T-cell (primary cell): ENCODE measurements at regions not wholly inside any gene's neighbourhood (a gene's known extent, or its start where the extent isn't known, plus 50 kb on each side); places are given as distances from the start of the nearest gene placed in this dataset.

Source experiments
- ATAC-seq, 4 experiments: fragments of 200-7000 bp in 3 of 4; fragments of 150-1000 bp in 1 of 4; cut with Tn5 transposase; replicated peaks in 1 of 4; 1 replicate in 3 of 4; 2 replicates in 1 of 4; pipeline ENCODE4 v1.10.0; 2021; ENCODE audit warnings: moderate library complexity in 3 of 4, mild to moderate bottlenecking in 2 of 4, moderate number of reproducible peaks in 1 of 4
- CTCF ChIA-PET, 2 donors: fragments of 300-600 bp; sonication (Branson Sonifier 250); formaldehyde crosslinking; loops; one replicate each; lab custom pipeline; 2022; ENCODE audit warnings: antibody characterized with exemption in 2 of 2; lab: Charles Lee
- POLR2A ChIA-PET, 2 donors: fragments of 300-600 bp; sonication (Branson Sonifier 250); formaldehyde crosslinking; loops; one replicate each; lab custom pipeline; 2022; ENCODE audit warnings: antibody characterized with exemption in 2 of 2; lab: Charles Lee
- DNase-seq, 35 experiments: peaks; one replicate each; pipeline versions ENCODE4 v3.0.0 to v3.0.0-alpha.2; 2013 to 2023
- H3K27ac ChIP-seq: one replicate; pipeline ENCODE4 v1.5.1; 2013; ENCODE audit warnings: low read length
- H3K27me3 ChIP-seq, 2 experiments: replicated peaks in 1 of 2; 1 replicate in 1 of 2; 2 replicates in 1 of 2; pipeline versions ENCODE4 v1.6.1 to v1.7.0; 2013; ENCODE audit warnings: low read length in 1 of 2, mixed read lengths in 1 of 2; ENCODE audit not compliant: control insufficient read depth in 2 of 2, insufficient read depth in 2 of 2; ENCODE audit errors: extremely low read depth in 1 of 2
- H3K36me3 ChIP-seq, 2 donors: 1 replicate in 1 of 2; 2 replicates in 1 of 2; pipeline versions ENCODE4 v1.6.1 to v1.7.0; 2013; ENCODE audit warnings: low read length in 1 of 2; ENCODE audit not compliant: control insufficient read depth in 2 of 2, insufficient read depth in 1 of 2; ENCODE audit errors: extremely low read depth in 1 of 2
- H3K4me1 ChIP-seq, 2 experiments: 1 replicate in 1 of 2; 2 replicates in 1 of 2; pipeline versions ENCODE4 v1.6.1 to v1.7.0; 2013; ENCODE audit warnings: low read length in 2 of 2, mixed read lengths in 1 of 2; ENCODE audit not compliant: insufficient read depth in 2 of 2, control insufficient read depth in 1 of 2; ENCODE audit errors: extremely low read depth in 1 of 2
- H3K4me3 ChIP-seq, 2 donors: 1 replicate in 1 of 2; 2 replicates in 1 of 2; pipeline versions ENCODE4 v1.5.1 to v1.7.0; 2013; ENCODE audit warnings: mild to moderate bottlenecking in 2 of 2, low read length in 1 of 2, moderate library complexity in 1 of 2; ENCODE audit not compliant: control insufficient read depth in 1 of 2; ENCODE audit errors: extremely low read depth in 1 of 2
- H3K9me3 ChIP-seq: 2 replicates; pipeline ENCODE4 v1.7.0; 2013
- H3K27ac Mint-ChIP-seq, 2 donors: one replicate each; pipeline ENCODE4 v1.8.0; 2020 to 2021; ENCODE audit warnings: mild to moderate bottlenecking in 2 of 2, mixed read lengths in 2 of 2
- H3K27me3 Mint-ChIP-seq, 2 donors: one replicate each; pipeline ENCODE4 v1.8.0; 2021 to 2022; ENCODE audit warnings: mixed read lengths in 2 of 2
- H3K36me3 Mint-ChIP-seq: one replicate; pipeline ENCODE4 v1.8.0; 2021; ENCODE audit warnings: mixed read lengths
- H3K4me1 Mint-ChIP-seq, 3 donors: one replicate each; pipeline ENCODE4 v1.8.0; 2020 to 2022; ENCODE audit warnings: mixed read lengths in 3 of 3, mild to moderate bottlenecking in 1 of 3
- H3K4me3 Mint-ChIP-seq, 3 donors: one replicate each; pipeline ENCODE4 v1.8.0; 2020 to 2022; ENCODE audit warnings: mild to moderate bottlenecking in 3 of 3, mixed read lengths in 3 of 3, moderate library complexity in 3 of 3
- H3K9me3 Mint-ChIP-seq, 3 donors: one replicate each; pipeline ENCODE4 v1.8.0; 2020 to 2022; ENCODE audit warnings: mixed read lengths in 3 of 3
- WGBS: methylation state at CpG from one replicate; pipeline ENCODE4 v1.1.5; 2013; ENCODE audit warnings: missing lambda C conversion rate; ENCODE audit not compliant: insufficient coverage; 5-methylcytosine and 5-hydroxymethylcytosine counted together

GRCh38 chr6:148138573-148138972, 204.1 kb upstream of the SASH1 start:
- no peak overlapping the region for H3K4me3 Mint-ChIP-seq
- POLR2A ChIA-PET: no interaction called here
- CTCF ChIA-PET: no interaction called here
- Histone ChIP-seq H3K4me3 (no peak overlapping the region), H3K27ac (no peak overlapping the region), H3K36me3 (no peaks in the 10 kb centered on the region), H3K9me3 (no peaks in the 10 kb centered on the region), H3K27me3 (peaks cover 0 to 8% of the 10 kb centered on the region in 2 experiments), H3K4me1 (no peaks in the 10 kb centered on the region)
- peaks cover 6 to 9% of the 10 kb centered on the region in 2 donors for H3K27me3 Mint-ChIP-seq
- H3K36me3 Mint-ChIP-seq: no peaks in the 10 kb centered on the region
- WGBS: no CpG with 5 or more reads among the region's 1 CpG
- peaks cover 0 to 7% (median 0%) of the 10 kb centered on the region in 3 donors for H3K4me1 Mint-ChIP-seq
- ATAC-seq (no peak), DNase-seq (no peak)
- H3K27ac Mint-ChIP-seq: no peak overlapping the region
- peaks cover 0 to 5% (median 0%) of the 10 kb centered on the region in 3 donors for H3K9me3 Mint-ChIP-seq

GRCh38 chr6:148140772-148141557, 201.7 kb upstream of the SASH1 start:
- WGBS: no CpG with 5 or more reads among the region's 5 CpGs
- Histone ChIP-seq H3K9me3 (no peaks in the 10 kb centered on the region), H3K4me3 (no peak overlapping the region), H3K36me3 (no peaks in the 10 kb centered on the region), H3K27ac (no peak overlapping the region), H3K27me3 (peaks cover 0 to 5% of the 10 kb centered on the region in 2 experiments), H3K4me1 (peaks cover 0 to 2% of the 10 kb centered on the region in 2 experiments)
- no peaks in the 10 kb centered on the region for H3K36me3 Mint-ChIP-seq
- ChIA-PET CTCF (interaction anchor here in 1 of 2 donors (0.6 kb wide), 1 partner anchor 1262 kb away, joined by 5 read pairs; no protein-coding TSS in a partner anchor), POLR2A (no interaction called here)
- H3K4me1 Mint-ChIP-seq: peaks cover 0 to 11% (median 3%) of the 10 kb centered on the region in 3 donors
- H3K27ac Mint-ChIP-seq: no peak overlapping the region
- no peak for ATAC-seq
- peaks cover 0 to 5% (median 0%) of the 10 kb centered on the region in 3 donors for H3K9me3 Mint-ChIP-seq
- no peak for DNase-seq
- peaks cover 7 to 12% of the 10 kb centered on the region in 2 donors for H3K27me3 Mint-ChIP-seq
- no peak overlapping the region for H3K4me3 Mint-ChIP-seq

- WGBS: 71% methylated on average over 2 of the region's 2 CpGs
- H3K4me3 ChIP-seq: no peak overlapping the region
- Mint-ChIP-seq H3K36me3 (no peaks in the 10 kb centered on the region), H3K27ac (no peak overlapping the region), H3K9me3 (no peaks in the 10 kb centered on the region), H3K27me3 (peaks cover 7 to 12% of the 10 kb centered on the region in 2 donors), H3K4me3 (no peak overlapping the region), H3K4me1 (peaks cover 7 to 22% (median 13%) of the 10 kb centered on the region in 3 donors)
- H3K9me3 ChIP-seq: no peaks in the 10 kb centered on the region
- POLR2A ChIA-PET: no interaction called here
- H3K27ac ChIP-seq: no peak overlapping the region
- ATAC-seq (no peak), DNase-seq (no peak)
- CTCF ChIA-PET: no interaction called here
- H3K4me1 ChIP-seq: peaks cover 0 to 9% of the 10 kb centered on the region in 2 experiments
- H3K36me3 ChIP-seq: no peaks in the 10 kb centered on the region
- H3K27me3 ChIP-seq: peaks cover 0 to 3% of the 10 kb centered on the region in 2 experiments
Observed at GRCh38 chr6:148142821-148143220, 199.8 kb upstream of the SASH1 start.

GRCh38 chr6:148143771-148144170, 198.9 kb upstream of the SASH1 start:
- CTCF ChIA-PET: no interaction called here
- Histone ChIP-seq H3K36me3 (no peaks in the 10 kb centered on the region), H3K4me3 (no peak overlapping the region), H3K27ac (no peak overlapping the region), H3K4me1 (peaks cover 0 to 9% of the 10 kb centered on the region in 2 experiments), H3K27me3 (no peaks in the 10 kb centered on the region), H3K9me3 (no peaks in the 10 kb centered on the region)
- no peaks in the 10 kb centered on the region for H3K9me3 Mint-ChIP-seq
- DNase-seq: no peak
- no peak overlapping the region for H3K27ac Mint-ChIP-seq
- H3K27me3 Mint-ChIP-seq: peaks cover 7 to 12% of the 10 kb centered on the region in 2 donors
- no peaks in the 10 kb centered on the region for H3K36me3 Mint-ChIP-seq
- POLR2A ChIA-PET: no interaction called here
- no peak overlapping the region for H3K4me3 Mint-ChIP-seq
- WGBS: no CpG with 5 or more reads among the region's 7 CpGs
- ATAC-seq: no peak
- peaks cover 7 to 16% (median 13%) of the 10 kb centered on the region in 3 donors for H3K4me1 Mint-ChIP-seq

GRCh38 chr6:148144917-148145521, 197.6 kb upstream of the SASH1 start:
- ATAC-seq: no peak
- no CpG with 5 or more reads among the region's 8 CpGs for WGBS
- peaks cover 0 to 9% of the 10 kb centered on the region in 2 experiments for H3K4me1 ChIP-seq
- no peak overlapping the region for H3K4me3 Mint-ChIP-seq
- no peaks in the 10 kb centered on the region for H3K27me3 ChIP-seq
- no peaks in the 10 kb centered on the region for H3K36me3 Mint-ChIP-seq
- H3K9me3 ChIP-seq: no peaks in the 10 kb centered on the region
- H3K4me1 Mint-ChIP-seq: peaks cover 7 to 16% (median 13%) of the 10 kb centered on the region in 3 donors
- no peak overlapping the region for H3K4me3 ChIP-seq
- ChIA-PET CTCF (interaction anchor here (0.5 to 0.7 kb wide), 4 partner anchors 21 to 967 kb away, joined by 3 to 11 read pairs (median 3); no protein-coding TSS in a partner anchor), POLR2A (no interaction called here)
- DNase-seq: peak in 27 of 35 experiments; percentile 3 to 65 (median 28)
- H3K27ac Mint-ChIP-seq: no peak overlapping the region
- no peak overlapping the region for H3K27ac ChIP-seq
- H3K9me3 Mint-ChIP-seq: no peaks in the 10 kb centered on the region
- H3K36me3 ChIP-seq: no peaks in the 10 kb centered on the region
- peaks cover 7 to 12% of the 10 kb centered on the region in 2 donors for H3K27me3 Mint-ChIP-seq

- H3K4me3 ChIP-seq: no peak overlapping the region
- ATAC-seq (peak; percentile 34 to 81 (median 72)), DNase-seq (peak in 32 of 35 experiments; percentile 2 to 62 (median 18))
- Mint-ChIP-seq H3K27ac (peak overlapping the region; percentile 70 to 77), H3K4me1 (peaks cover 7 to 16% (median 13%) of the 10 kb centered on the region in 3 donors), H3K4me3 (no peak overlapping the region), H3K9me3 (no peaks in the 10 kb centered on the region), H3K27me3 (peaks cover 7 to 16% of the 10 kb centered on the region in 2 donors), H3K36me3 (no peaks in the 10 kb centered on the region)
- no peaks in the 10 kb centered on the region for H3K36me3 ChIP-seq
- 20% methylated on average over 1 of the region's 12 CpGs for WGBS
- peaks cover 0 to under 1% of the 10 kb centered on the region in 2 experiments for H3K27me3 ChIP-seq
- ChIA-PET POLR2A (interaction anchor here in 1 of 2 donors (0.6 to 0.9 kb wide), 2 partner anchors 16 to 194 kb away, joined by 6 read pairs; no protein-coding TSS in a partner anchor), CTCF (interaction anchor here in 1 of 2 donors (0.5 to 1.3 kb wide), 3 partner anchors 18 to 1602 kb away, joined by 6 read pairs; no protein-coding TSS in a partner anchor)
- H3K27ac ChIP-seq: no peak overlapping the region
- no peaks in the 10 kb centered on the region for H3K9me3 ChIP-seq
- H3K4me1 ChIP-seq: peaks cover 0 to 9% of the 10 kb centered on the region in 2 experiments
Observed at GRCh38 chr6:148146717-148147462, 195.7 kb upstream of the SASH1 start.
